HG03095 (cell line): ENCODE measurements at regions not wholly inside any gene's neighbourhood (a gene's known extent, or its start where the extent isn't known, plus 50 kb on each side); places are given as distances from the start of the nearest gene placed in this dataset.
"Not testable (repeated sequence)": the region's sequence is repeated elsewhere in the genome, so short reads cannot be mapped to it uniquely, and the experiment has no call there.

Experiments used
- ATAC-seq: cut with Tn5 transposase; IDR thresholded peaks from one replicate; pipeline ENCODE4 v1.9.1; 2021; ENCODE audit warnings: moderate library complexity; ENCODE audit not compliant: unreplicated experiment

DNA sequence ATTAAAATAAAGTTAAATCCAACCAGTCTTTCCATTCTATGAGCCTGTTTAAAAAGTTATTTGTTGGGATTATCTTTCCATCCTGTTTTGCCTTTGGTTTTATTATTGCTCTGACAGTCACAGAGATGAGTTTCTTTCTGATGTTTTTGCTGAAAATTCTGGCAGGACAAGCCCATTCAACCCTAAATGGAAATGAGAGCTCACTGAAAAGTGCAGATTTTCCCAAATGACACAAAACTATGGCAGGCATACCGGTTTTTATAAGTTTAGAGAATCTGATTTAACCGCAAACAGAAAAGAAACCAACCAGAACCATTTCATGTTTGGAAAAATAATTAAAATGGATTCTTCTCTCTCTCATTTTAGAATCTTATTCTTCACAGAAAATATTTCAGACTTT, 238.1 kb upstream of the SGO1 start:
- ATAC-seq, result no peak

GRCh38 chr3:20422391-20422790, 236.4 kb upstream of the SGO1 start:
- no peak for ATAC-seq

DNA sequence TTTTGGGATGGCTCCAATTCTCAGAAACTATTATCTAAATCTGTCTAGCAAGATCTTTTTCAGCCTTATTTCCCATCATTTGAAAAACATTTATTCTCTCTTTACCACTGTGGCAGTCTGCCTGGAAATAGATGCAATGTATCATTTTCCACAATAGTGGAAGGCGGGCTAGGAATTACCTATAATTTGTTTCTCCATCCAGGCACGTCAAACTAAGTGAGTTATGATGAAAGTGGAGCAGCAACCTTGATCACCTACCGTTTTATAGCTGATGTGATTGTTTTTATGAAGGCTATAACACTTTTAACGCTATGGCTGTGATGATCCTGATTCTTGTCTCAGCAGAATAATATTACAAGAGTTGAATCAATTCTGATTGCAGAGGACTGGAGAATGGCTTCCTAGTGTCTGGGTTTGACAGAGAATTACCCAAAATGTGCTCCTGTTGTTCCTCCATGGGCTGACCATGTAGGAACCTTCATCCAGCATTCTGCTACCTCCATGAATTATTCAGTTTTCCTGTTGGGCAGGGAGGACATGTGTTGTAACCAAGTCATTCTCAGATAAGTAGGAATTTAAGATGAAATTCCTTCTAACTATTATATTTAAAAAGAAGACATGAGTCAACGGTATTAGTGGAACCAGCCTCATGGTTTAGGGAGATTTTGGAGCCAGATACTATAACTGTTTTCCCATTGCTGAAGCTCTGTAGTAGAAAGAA, 231.5 kb upstream of the SGO1 start:
- no peak for ATAC-seq

DNA sequence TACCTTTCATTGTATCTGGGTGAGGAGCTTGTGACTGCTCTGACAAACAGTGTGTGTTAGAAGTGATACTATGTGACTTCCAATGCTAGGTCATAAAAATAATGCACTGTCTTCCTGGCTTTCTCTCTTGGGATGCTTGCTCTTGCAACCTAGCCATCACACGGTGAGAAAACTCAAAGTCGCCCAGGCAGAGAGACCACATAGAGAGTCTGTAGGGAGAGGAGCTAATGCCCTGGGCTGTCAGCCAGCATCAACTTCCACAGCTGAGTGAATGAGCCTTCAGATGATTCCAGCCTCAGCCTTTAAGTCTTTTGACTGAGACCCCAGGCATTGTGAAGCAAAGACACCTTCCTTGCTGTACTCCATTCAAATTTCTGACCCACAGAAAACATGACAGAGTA, 220.6 kb upstream of the SGO1 start:
- no peak for ATAC-seq

DNA sequence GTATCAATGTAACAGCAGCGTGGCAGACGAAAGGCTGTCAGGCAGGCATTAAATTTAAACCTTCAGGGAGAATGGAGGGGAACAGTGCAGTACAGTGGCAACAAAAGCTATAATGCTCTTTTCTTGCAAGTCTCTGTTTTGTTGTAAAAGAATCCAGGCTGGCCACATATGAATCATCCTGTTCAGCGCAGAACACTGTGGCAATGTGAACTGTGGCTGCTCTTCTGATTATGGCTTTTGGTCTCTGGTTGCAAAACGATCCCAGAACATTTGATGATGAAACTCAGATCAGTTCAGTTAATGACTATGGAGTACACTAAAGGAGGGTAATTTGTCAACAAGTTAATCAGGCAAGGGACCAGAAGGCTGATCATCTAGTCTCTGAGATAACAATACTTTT, 219.7 kb upstream of the SGO1 start:
- ATAC-seq, result no peak

DNA sequence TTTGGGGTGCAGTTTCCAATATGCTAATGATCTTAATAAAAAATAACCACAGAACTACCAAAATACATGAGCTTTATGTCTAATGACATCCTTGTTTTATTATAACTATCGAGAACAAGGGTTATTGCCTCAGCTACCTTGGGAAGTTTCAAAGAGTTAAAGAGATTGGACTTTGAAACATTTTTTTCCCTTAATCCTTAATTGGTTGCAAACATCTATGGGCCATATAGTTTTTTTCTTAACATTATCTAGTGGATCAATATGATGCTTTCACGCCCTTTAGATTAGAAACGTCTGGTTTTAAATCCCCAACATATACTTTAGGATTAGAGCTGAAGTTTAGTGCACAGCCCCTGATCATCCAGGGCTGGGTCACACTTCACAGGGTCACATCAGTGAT, 219.2 kb upstream of the SGO1 start:
- ATAC-seq, result no peak

- ATAC-seq, result no peak
Observed at GRCh38 chr3:20404741-20405100, 218.7 kb upstream of the SGO1 start.

DNA sequence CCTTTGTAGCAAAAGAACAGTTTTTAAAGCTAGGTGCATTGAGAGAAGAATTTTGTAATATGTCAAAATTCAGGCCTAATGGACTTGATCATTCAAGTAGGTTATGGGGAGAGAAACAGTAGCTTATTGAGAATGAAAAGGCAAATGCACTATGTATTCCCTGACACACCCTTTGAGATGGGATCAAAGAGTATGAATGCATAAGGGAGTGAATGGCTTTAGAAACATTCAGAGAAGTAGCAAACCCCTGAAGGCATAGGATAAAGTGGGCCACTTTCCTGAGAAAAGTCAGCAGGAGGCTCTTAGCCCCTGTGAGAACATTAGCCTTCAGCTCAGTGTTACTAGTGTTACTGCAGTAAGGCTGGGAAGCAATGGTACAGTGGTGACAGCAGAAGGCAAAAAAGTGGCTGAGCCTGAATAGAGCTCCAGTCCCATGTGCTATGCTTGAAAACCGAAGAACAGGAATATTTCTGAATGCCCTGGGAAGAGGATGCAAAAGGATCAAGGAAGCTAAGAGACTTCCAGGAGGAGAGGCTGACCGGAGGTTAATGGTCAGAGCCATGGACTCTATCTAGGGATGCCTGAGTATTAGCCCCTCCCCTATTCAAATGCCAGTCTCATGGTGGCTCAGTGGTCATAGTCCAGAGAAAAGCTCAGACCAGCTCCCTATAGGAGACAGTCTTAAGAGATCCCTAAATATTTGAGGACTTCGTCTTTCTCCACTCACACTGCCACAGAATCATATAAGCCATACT, 218.2 kb upstream of the SGO1 start:
- ATAC-seq, result no peak

- no peak for ATAC-seq
Observed at GRCh38 chr3:20401253-20401652, 215.2 kb upstream of the SGO1 start.

GRCh38 chr3:20400686-20401085, 214.7 kb upstream of the SGO1 start:
- ATAC-seq, result no peak

GRCh38 chr3:20400281-20400680, 214.3 kb upstream of the SGO1 start:
- ATAC-seq, result no peak

- ATAC-seq, result no peak
Observed at GRCh38 chr3:20396335-20396734, 210.3 kb upstream of the SGO1 start.

DNA sequence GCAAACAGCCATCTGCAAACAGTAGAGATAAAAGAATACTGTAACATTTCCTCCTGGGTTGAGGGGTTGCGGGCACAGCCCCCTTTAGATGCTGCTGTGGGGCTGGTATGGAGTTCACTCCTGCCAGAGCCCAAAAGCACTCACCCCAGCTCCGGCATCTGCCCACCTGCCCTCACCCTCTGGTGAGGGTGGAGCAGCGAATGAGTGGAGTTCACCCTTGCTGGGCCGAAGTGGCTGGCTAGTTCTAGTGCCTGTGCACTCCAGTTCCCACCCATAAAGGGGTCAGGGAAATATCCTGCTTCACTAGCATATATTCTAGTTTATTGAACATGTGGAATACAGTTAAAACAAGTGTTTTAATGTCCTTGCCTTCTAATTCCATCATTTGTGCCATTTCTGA, 209.7 kb upstream of the SGO1 start:
- no peak for ATAC-seq

DNA sequence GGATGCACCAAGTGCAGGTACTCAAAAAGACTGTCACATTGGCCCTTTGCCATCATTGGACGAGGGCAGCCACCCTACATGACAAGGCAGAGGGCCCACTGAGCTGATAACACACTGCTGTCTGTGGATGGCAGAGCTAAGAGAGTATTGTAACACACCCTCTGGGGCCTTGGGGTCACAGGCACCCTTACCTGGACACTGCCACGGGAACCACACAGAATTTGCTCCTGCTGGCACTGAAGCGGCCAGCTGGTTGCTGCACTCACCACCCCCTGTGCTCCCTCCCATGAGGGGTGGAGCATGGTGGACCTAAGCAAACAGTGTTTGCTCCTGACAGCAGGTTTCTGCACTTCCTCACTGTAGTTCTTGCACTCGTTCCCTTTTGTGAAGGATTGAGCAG, 208.2 kb upstream of the SGO1 start:
- ATAC-seq, result no peak

DNA sequence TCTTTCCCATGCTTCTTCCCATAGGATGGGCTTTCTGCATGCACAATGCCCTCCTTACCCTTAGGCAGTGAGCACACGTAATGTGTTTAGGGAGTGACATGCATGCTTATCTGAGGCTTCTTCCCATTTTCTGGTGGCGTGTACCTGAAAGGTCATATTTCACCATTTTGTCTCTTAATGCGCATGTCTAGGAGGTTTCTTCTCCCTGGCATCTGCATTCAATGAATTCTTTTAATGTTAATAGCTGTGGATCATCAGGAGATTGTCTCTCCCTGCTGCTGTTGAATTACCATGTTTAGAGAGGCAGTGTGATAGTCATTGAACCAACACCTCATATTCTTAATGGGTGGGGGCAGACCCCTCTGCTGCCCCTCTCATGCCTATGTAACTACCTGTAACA, 205.6 kb upstream of the SGO1 start:
- ATAC-seq, result no peak

DNA sequence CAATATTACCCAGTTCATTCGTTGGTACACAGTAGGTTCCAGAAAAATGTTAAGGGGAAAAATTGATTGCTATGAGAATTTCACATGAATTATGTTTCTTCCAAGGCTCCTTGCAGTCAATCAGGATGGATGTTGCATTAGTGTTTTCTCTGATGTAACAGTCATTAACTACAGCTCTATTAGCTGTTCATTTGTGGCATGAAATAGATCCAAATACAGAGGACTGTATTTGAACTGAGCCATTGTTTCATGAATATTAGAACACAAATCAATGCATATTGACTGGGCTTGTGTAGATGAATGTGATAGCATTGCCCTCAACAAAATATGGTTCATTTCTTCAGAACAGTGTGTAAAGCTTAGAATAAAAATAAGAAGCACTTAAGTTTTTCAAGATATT, 203.0 kb upstream of the SGO1 start:
- ATAC-seq, result no peak

GRCh38 chr3:20380295-20380694, 194.3 kb upstream of the SGO1 start:
- no peak for ATAC-seq

DNA sequence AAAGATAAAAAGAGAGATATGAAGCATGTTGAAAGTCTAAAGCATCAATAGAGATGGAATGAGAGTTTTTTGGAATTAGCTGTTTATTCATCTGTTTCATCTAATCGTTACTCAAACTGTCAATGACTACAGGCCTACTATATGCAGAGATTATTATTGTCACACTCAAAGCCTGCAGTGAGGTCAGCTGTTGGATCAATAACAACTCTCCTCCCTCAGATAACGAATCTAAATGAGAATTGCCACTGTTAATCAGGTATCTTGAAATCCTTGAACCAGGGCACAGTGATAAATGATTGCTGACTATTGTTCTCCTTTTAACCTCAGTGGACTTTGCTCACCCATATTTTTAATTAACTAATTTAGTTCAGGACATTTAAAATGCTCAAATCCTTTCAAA, 192.3 kb upstream of the SGO1 start:
- ATAC-seq, result no peak

- ATAC-seq, result no peak
Observed at GRCh38 chr3:20376665-20377217, 190.7 kb upstream of the SGO1 start.

DNA sequence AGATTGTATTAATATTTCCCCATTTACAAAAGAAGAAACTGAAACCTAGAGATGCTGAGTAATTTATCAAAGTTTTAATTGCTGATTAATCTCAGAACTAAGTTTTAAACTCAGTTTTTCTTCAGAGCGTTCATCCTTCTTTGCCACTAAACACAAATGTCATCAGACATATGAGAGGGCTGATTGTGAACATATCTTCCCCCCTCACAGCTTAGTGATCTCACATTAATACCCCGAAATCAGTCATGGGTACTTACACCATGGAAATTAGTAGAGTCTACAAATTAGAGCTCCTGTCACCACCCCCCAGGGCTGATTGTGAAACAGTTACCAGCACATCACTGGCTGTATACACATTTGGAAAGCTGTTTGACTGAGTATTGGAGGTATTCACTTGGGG, 189.3 kb upstream of the SGO1 start:
- ATAC-seq, result no peak

DNA sequence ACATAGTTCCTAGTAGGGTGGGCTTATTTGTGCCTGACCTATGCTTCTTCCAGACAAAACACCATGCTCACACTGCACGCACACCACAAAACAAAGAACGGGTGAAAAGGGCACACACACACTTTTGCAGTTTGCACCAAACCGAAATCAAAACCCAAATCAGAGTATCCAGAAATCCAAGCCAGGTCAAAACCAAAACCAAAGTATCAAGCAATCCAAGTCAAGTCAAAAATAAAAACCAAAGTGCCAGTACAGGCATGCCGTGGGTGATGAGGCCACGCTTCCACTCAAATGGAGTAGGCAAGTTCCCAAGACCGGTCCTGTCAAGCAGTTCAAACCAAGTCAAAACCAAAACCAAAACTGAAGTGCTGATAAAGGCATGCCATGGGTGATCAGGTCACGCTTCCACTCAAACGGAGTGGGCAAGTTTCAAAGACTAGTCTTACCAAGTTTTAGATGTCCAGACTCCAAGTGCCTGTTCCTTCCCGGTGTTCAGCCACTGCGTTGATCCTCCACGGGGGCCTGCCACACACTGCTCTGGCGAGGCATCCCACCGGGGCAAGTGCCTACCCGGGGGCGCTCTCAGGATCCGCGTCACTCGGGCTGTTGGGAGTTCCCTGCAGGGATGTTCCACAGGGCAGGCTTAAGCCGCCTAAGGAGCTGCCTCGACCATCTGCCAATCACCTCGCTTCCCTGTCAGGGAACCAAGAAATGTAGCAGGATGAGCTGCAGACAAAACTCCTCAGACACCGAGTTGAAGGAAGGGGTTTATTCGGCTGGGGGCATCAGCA, 184.5 kb upstream of the SGO1 start:
- not testable (repeated sequence) for ATAC-seq

DNA sequence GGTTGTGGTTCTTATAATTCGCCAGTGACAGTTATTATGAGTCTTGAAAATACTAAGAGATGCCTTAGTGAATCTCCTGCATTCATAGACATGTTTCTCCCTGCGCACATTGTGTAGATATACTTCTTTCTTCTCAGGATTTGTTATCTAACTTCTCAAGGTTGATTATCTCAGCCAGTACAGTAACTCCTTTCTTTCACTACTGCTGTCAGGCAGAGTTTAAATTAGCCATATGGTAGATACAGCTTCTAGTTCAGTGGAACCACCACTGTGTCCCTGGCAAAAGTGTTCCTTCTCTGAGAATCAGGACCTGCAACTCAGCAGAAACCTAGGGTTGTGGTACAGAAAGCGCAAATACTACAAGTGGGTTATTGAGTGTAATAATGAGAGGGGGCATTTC, 175.0 kb upstream of the SGO1 start:
- ATAC-seq, result no peak
